CD4-positive, alpha-beta T cell treated with Interferon alpha-2 for 1 hour (primary cell): ENCODE measurements at regions not wholly inside any gene's neighbourhood (a gene's known extent, or its start where the extent isn't known, plus 50 kb on each side); places are given as distances from the start of the nearest gene placed in this dataset.
"Not testable (repeated sequence)": the region's sequence is repeated elsewhere in the genome, so short reads cannot be mapped to it uniquely, and the experiment has no call there.

Experiments used
- DNase-seq, 2 donors: peaks; one replicate each; pipeline ENCODE4 v3.0.0-alpha.2; 2020 to 2022

GRCh38 chr7:94111009-94111408 is 106.9 kb upstream of the BET1 start:
- DNase-seq: no peak

GRCh38 chr7:94115316-94115715 is 111.2 kb upstream of the BET1 start:
- no peak for DNase-seq

GRCh38 chr7:94123136-94123535 is 119.0 kb upstream of the BET1 start:
- no peak for DNase-seq

- DNase-seq: no peak
These were observed 122.9 kb upstream of the BET1 start for GRCh38 chr7:94127026-94127425.

- DNase-seq: no peak
These were observed 123.9 kb upstream of the BET1 start for GRCh38 chr7:94128072-94128471.

- no peak for DNase-seq
These were observed 125.4 kb upstream of the BET1 start for GRCh38 chr7:94129443-94130140.

GRCh38 chr7:94130716-94131115 is 126.6 kb upstream of the BET1 start:
- no peak for DNase-seq

- no peak for DNase-seq
These were observed 129.3 kb upstream of the BET1 start for GRCh38 chr7:94133460-94133859.

GRCh38 chr7:94135180-94135579 is 131.0 kb upstream of the BET1 start:
- DNase-seq: no peak

GRCh38 chr7:94142281-94142680 is 138.1 kb upstream of the BET1 start:
- DNase-seq: no peak

- no peak for DNase-seq
These were observed 141.4 kb upstream of the BET1 start for GRCh38 chr7:94145602-94146001.

GRCh38 chr7:94146408-94146807 is 142.3 kb upstream of the BET1 start:
- no peak for DNase-seq

- no peak for DNase-seq
These were observed 145.8 kb upstream of the BET1 start for GRCh38 chr7:94149789-94150545.

- no peak for DNase-seq
These were observed 150.0 kb upstream of the BET1 start for GRCh38 chr7:94154182-94154581.

- DNase-seq: no peak
These were observed 150.7 kb upstream of the BET1 start for GRCh38 chr7:94154858-94155257.

GRCh38 chr7:94157659-94158306 is 153.6 kb upstream of the BET1 start:
- not testable (repeated sequence) for DNase-seq

- DNase-seq: no peak
These were observed 156.7 kb upstream of the BET1 start for GRCh38 chr7:94160719-94161435.

GRCh38 chr7:94161476-94161875 is 157.3 kb upstream of the BET1 start:
- DNase-seq: no peak

GRCh38 chr7:94169682-94170081 is 165.5 kb upstream of the BET1 start:
- DNase-seq: no peak

- DNase-seq: no peak
These were observed 166.7 kb upstream of the BET1 start for GRCh38 chr7:94170836-94171235.

GRCh38 chr7:94173436-94173835 is 169.3 kb upstream of the BET1 start:
- no peak for DNase-seq

GRCh38 chr7:94174375-94174774 is 170.2 kb upstream of the BET1 start:
- DNase-seq: no peak

- no peak for DNase-seq
These were observed 170.8 kb upstream of the BET1 start for GRCh38 chr7:94174956-94175355.
